ENCODE measurements at regions not wholly inside any gene's neighbourhood (a gene's known extent, or its start where the extent isn't known, plus 50 kb on each side); places are given as distances from the start of the nearest gene placed in this dataset.

- TF ChIP-seq ZFX (IDR thresholded peaks at IDR 0.05) = no peak
- TF ChIP-seq, protein P1, sequence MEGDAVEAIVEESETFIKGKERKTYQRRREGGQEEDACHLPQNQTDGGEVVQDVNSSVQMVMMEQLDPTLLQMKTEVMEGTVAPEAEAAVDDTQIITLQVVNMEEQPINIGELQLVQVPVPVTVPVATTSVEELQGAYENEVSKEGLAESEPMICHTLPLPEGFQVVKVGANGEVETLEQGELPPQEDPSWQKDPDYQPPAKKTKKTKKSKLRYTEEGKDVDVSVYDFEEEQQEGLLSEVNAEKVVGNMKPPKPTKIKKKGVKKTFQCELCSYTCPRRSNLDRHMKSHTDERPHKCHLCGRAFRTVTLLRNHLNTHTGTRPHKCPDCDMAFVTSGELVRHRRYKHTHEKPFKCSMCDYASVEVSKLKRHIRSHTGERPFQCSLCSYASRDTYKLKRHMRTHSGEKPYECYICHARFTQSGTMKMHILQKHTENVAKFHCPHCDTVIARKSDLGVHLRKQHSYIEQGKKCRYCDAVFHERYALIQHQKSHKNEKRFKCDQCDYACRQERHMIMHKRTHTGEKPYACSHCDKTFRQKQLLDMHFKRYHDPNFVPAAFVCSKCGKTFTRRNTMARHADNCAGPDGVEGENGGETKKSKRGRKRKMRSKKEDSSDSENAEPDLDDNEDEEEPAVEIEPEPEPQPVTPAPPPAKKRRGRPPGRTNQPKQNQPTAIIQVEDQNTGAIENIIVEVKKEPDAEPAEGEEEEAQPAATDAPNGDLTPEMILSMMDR (conservative IDR thresholded peaks at IDR 0.05) = no peak
- no peak overlapping the region for H3K27ac ChIP-seq
Measured at GRCh38 chr17:33739714-33740113, 446.6 kb upstream of the ASIC2 start.

DNA sequence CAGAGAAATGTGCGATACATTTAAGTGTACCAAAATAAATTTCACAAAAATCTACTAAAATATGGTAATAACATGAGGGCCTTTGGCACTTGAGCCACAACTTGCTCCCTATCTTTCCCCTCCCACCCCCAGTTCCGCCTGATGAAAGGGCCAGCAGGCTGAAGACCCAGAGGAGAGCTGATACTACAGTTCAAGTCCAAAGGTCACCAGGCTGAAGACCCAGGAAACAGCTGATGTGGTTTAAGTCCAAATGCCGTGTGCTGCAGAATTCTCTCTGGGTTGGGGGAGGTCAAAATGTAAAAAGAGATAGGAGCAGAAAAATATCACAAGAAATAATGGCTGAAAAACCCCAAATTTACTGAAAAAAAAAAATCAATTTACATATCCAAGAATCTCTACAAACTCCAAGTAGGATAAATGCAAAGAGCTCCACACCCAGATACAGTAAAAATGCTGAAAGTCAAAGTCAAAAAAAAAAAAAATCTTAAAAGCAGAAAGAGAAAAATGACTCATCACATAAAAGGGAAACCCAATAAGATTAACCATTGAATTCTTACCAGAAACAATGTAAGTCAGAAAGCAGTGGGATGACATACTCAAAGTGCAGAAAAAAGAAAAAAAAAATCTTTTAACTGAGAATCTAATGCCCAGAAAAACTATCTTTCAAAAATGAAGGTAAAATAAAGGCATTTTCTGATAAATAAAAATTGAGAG lies 452.1 kb upstream of the ASIC2 start:
- no peak overlapping the region for H3K27ac ChIP-seq
- TF ChIP-seq, protein P1 (conservative IDR thresholded peaks at IDR 0.05) = no peak
- no peak for TF ChIP-seq ZFX (IDR thresholded peaks at IDR 0.05)

GRCh38 chr17:33749171-33749570 lies 456.1 kb upstream of the ASIC2 start:
- H3K27ac ChIP-seq = no peak overlapping the region
- TF ChIP-seq, protein P1 (conservative IDR thresholded peaks at IDR 0.05) = no peak
- no peak for TF ChIP-seq ZFX (IDR thresholded peaks at IDR 0.05)

DNA sequence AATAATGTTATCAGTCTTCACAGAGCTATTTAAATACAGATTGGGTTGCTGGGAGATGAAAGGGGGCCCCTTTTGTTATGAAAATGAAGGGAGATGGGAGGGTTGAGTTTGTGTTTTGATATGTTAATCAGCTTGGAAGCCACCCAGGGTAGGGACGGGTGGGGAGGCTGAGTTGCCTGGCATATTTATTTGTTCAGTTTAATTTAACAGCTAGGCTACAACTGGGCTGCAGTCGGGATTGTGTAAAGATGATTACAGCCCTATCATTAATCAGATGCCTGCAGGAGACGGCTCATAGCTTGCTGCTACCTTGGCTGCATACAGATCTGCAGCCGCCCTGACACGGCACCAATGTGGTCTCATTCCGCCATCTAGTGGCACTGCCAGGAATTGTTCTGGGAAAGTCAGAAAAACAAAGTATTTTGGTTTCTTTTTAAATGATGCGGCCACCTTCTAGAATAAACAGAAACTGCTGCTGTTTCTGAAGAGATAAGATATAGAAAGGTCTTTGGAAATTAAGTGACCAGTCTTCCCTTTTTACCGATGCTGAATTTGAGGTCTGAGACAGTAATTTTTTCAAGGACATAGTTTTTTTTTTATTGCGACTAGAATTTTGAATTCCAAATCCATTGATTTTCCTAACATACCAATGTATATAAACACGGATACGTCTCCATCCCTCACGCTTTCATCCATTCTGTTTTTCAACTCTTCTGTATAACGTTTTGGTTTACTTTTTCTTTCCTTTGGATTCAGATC lies 458.0 kb upstream of the ASIC2 start:
- H3K27ac ChIP-seq = no peak overlapping the region
- no peak for TF ChIP-seq ZFX (IDR thresholded peaks at IDR 0.05)
- TF ChIP-seq, protein P1 (conservative IDR thresholded peaks at IDR 0.05) = peak; percentile 96

DNA sequence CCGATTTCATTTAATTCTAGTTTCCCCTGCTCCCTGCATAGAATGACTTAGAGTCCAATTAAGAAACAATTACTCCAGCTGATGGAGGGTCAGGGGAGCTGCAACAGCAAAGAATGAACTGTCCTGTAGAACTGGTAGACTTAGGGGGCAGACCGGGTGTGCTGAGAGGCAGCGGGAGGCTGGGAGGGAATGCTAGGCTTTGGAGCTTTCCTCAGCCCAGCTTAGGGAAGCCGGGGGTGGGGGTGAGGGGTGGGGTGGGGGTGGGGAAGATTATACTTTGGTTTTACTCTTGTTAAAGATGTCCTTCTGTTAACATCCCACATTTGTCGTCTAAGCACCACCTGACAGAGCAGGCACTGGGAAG lies 458.6 kb upstream of the ASIC2 start:
- no peak overlapping the region for H3K27ac ChIP-seq
- TF ChIP-seq ZFX (IDR thresholded peaks at IDR 0.05) = no peak
- TF ChIP-seq, protein P1 (conservative IDR thresholded peaks at IDR 0.05) = no peak

DNA sequence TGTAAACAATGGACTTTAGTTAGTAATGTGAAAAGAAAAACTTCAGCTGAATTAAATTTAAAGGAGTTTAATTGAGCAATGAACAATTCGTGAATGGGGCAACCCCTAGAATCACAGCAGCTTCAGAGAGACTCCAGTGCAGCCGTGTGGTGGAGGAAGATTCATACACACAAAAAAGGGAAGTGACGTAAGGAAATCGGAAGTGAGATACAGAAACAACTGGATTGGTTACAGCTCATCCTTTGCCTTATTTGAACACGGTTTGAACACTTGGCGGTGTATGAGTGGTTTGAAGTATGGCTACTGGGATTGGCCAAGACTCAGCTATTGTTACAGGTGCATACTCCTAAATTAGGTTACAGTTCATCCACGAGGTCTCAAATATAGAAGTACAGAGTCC lies 460.4 kb upstream of the ASIC2 start:
- H3K27ac ChIP-seq = no peak overlapping the region
- TF ChIP-seq ZFX (IDR thresholded peaks at IDR 0.05) = no peak
- TF ChIP-seq, protein P1 (conservative IDR thresholded peaks at IDR 0.05) = no peak

- H3K27ac ChIP-seq = no peak overlapping the region
- TF ChIP-seq, protein P1 (conservative IDR thresholded peaks at IDR 0.05) = no peak
- no peak for TF ChIP-seq ZFX (IDR thresholded peaks at IDR 0.05)
Measured at GRCh38 chr17:33756021-33756420, 462.9 kb upstream of the ASIC2 start.
